Right lobe of liver (tissue), 4 donors: ENCODE measurements at regions not wholly inside any gene's neighbourhood (a gene's known extent, or its start where the extent isn't known, plus 50 kb on each side); places are given as distances from the start of the nearest gene placed in this dataset.

Experiments used
- CTCF ChIP-seq, 4 donors: fragments of 200-600 bp in 3 of 4; fragments of 450-650 bp in 1 of 4; IDR thresholded peaks; one replicate each; pipeline versions ENCODE4 v1.5.1 to v1.8.0; 2016 to 2022; ENCODE audit warnings: antibody characterized with exemption in 4 of 4, mild to moderate bottlenecking in 2 of 4
- POLR2A ChIP-seq: fragments of 450-650 bp; IDR thresholded peaks from one replicate; pipeline ENCODE4 v1.6.1; 2017; ENCODE audit warnings: antibody characterized with exemption, mild to moderate bottlenecking
- donor health status: DM: no; HTN: no; CAD: no.
- donor health status: DM: no; HTN: no; CAD: no.
- donor health status: DM: no; HTN: yes; CAD: no.

GRCh38 chr2:78417355-78417754 lies 608.1 kb upstream of the REG3G start:
- no peak for TF ChIP-seq POLR2A
- no peak for TF ChIP-seq CTCF (IDR thresholded peaks at IDR 0.05)
